RWPE2 (cell line): ENCODE measurements at regions not wholly inside any gene's neighbourhood (a gene's known extent, or its start where the extent isn't known, plus 50 kb on each side); places are given as distances from the start of the nearest gene placed in this dataset.
A peak's percentile ranks its signal among the peaks of the same experiment; 100 is the strongest.

ENCODE experiments used
- ATAC-seq: fragments of 200-7000 bp; cut with Tn5 transposase; 3 replicates; pipeline ENCODE4 v1.9.1; 2021; ENCODE audit warnings: low read depth
- DNase-seq: peaks from one replicate; pipeline ENCODE4 v3.0.0-alpha.2; 2020; ENCODE audit warnings: low spot score
- H3K27ac ChIP-seq: fragments of 450-650 bp; 2 replicates; pipeline ENCODE4 v1.5.1; 2017; ENCODE audit warnings: mild to moderate bottlenecking; ENCODE audit not compliant: poor library complexity, severe bottlenecking
- H3K27me3 ChIP-seq: fragments of 250-450 bp; sonication (Bioruptor Pico); 2 replicates; pipeline ENCODE4 v1.5.1; 2021; ENCODE audit warnings: mild to moderate bottlenecking, moderate library complexity; ENCODE audit not compliant: insufficient read depth, poor library complexity, severe bottlenecking
- H3K36me3 ChIP-seq: fragments of 250-450 bp; sonication (Bioruptor Pico); 2 replicates; pipeline ENCODE4 v1.5.1; 2020; ENCODE audit warnings: low read depth, mild to moderate bottlenecking, moderate library complexity
- H3K4me1 ChIP-seq: fragments of 250-450 bp; sonication (Bioruptor Pico); 2 replicates; pipeline ENCODE4 v1.5.1; 2021; ENCODE audit warnings: mild to moderate bottlenecking, moderate library complexity; ENCODE audit not compliant: insufficient read depth, poor library complexity, severe bottlenecking
- H3K4me3 ChIP-seq: fragments of 250-450 bp; sonication (Bioruptor Pico); 2 replicates; pipeline ENCODE4 v1.5.1; 2021; ENCODE audit warnings: mild to moderate bottlenecking, moderate library complexity; ENCODE audit not compliant: severe bottlenecking
- H3K9me3 ChIP-seq: fragments of 250-450 bp; sonication (Bioruptor Pico); 2 replicates; pipeline ENCODE4 v1.5.1; 2021; ENCODE audit warnings: mild to moderate bottlenecking, moderate library complexity; ENCODE audit not compliant: severe bottlenecking
- TF ChIP-seq, protein P1 (sequence below): fragments of 450-650 bp; IDR thresholded peaks from one replicate; pipeline ENCODE4 v1.5.1; 2017; ENCODE audit warnings: mild to moderate bottlenecking, moderate library complexity; ENCODE audit not compliant: poor library complexity, severe bottlenecking

GRCh38 chr5:39521098-39521860, 96.5 kb upstream of the DAB2 start:
- H3K9me3 ChIP-seq = no peaks in the 10 kb centered on the region
- H3K27me3 ChIP-seq = no peaks in the 10 kb centered on the region
- DNase-seq (no peak), ATAC-seq (no peak)
- H3K4me3 ChIP-seq = no peak overlapping the region
- no peak overlapping the region for H3K27ac ChIP-seq
- TF ChIP-seq, protein P1, sequence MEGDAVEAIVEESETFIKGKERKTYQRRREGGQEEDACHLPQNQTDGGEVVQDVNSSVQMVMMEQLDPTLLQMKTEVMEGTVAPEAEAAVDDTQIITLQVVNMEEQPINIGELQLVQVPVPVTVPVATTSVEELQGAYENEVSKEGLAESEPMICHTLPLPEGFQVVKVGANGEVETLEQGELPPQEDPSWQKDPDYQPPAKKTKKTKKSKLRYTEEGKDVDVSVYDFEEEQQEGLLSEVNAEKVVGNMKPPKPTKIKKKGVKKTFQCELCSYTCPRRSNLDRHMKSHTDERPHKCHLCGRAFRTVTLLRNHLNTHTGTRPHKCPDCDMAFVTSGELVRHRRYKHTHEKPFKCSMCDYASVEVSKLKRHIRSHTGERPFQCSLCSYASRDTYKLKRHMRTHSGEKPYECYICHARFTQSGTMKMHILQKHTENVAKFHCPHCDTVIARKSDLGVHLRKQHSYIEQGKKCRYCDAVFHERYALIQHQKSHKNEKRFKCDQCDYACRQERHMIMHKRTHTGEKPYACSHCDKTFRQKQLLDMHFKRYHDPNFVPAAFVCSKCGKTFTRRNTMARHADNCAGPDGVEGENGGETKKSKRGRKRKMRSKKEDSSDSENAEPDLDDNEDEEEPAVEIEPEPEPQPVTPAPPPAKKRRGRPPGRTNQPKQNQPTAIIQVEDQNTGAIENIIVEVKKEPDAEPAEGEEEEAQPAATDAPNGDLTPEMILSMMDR = no peak
- H3K4me1 ChIP-seq = peaks cover 32% of the 10 kb centered on the region
- no peaks in the 10 kb centered on the region for H3K36me3 ChIP-seq

DNA sequence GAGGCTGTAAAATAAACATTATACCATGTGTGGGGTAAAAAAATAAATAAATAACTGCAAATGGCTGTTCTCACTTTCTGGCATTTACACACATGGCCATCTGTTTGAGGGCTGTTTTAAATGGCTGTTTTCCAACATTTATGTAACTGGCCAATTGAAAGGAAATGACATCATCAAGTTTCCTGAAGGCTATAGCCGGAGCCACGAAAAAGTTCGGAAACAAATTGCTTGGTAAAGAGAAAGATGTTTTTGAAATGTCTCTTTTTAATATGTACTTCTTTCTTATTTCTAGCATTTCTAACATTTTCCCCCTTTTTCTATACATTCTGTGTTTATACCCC, 95.4 kb upstream of the DAB2 start:
- no peak for ATAC-seq
- Histone ChIP-seq H3K27ac (peak overlapping the region; percentile 56), H3K4me3 (no peak overlapping the region), H3K27me3 (no peaks in the 10 kb centered on the region), H3K4me1 (peaks cover 32% of the 10 kb centered on the region), H3K9me3 (no peaks in the 10 kb centered on the region), H3K36me3 (no peaks in the 10 kb centered on the region)
- DNase-seq = no peak
- TF ChIP-seq, protein P1 = no peak

DNA sequence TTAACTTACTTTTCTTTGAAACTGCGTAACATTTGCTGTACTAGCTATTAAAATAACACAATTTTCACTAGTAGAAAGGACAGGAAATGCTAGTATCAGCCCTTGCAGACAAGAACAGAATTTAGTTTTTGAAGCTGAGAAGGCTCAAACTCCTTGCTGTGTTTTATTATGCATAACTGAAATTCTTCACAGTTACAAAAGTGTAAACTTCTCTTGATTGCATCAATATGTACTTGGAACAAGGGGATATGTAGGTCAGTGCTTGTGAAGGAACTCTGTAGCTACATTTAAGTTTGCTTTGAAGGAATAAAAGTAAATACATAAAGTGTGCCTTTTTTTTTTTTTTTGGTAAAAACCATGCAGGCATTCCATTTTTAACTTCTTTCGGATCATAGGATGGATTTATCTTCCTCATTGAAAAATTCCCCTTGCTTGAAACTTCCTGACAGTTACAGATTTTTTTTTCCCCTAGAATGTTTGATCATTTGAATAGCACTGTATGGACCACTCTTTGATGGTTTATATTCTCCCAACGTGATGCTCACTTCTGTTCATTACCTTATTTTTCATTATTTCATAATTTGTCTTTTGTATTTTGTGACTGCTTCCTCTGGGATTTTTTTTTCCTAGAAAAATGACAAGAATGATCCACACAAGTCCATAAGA, 94.9 kb upstream of the DAB2 start:
- DNase-seq (no peak), ATAC-seq (peak; percentile 45; the same call in 2 of the 3 replicates)
- no peaks in the 10 kb centered on the region for H3K27me3 ChIP-seq
- TF ChIP-seq, protein P1 = no peak
- no peak overlapping the region for H3K4me3 ChIP-seq
- peaks cover 32% of the 10 kb centered on the region for H3K4me1 ChIP-seq
- peak overlapping the region; percentile 56 for H3K27ac ChIP-seq
- no peaks in the 10 kb centered on the region for H3K9me3 ChIP-seq
- H3K36me3 ChIP-seq = no peaks in the 10 kb centered on the region

GRCh38 chr5:39519079-39519478, 94.3 kb upstream of the DAB2 start:
- TF ChIP-seq, protein P1 = no peak
- Histone ChIP-seq H3K4me1 (peaks cover 32% of the 10 kb centered on the region), H3K27me3 (no peaks in the 10 kb centered on the region), H3K36me3 (no peaks in the 10 kb centered on the region), H3K27ac (peak overlapping the region; percentile 56), H3K9me3 (no peaks in the 10 kb centered on the region), H3K4me3 (no peak overlapping the region)
- DNase-seq (no peak), ATAC-seq (no peak)

GRCh38 chr5:39518516-39518915, 93.7 kb upstream of the DAB2 start:
- no peaks in the 10 kb centered on the region for H3K36me3 ChIP-seq
- no peak overlapping the region for H3K4me3 ChIP-seq
- no peaks in the 10 kb centered on the region for H3K9me3 ChIP-seq
- no peaks in the 10 kb centered on the region for H3K27me3 ChIP-seq
- DNase-seq (no peak), ATAC-seq (no peak)
- peaks cover 35% of the 10 kb centered on the region for H3K4me1 ChIP-seq
- H3K27ac ChIP-seq = peak overlapping the region; percentile 56
- TF ChIP-seq, protein P1 = no peak
